GM12878 (cell line): ENCODE measurements at regions not wholly inside any gene's neighbourhood (a gene's known extent, or its start where the extent isn't known, plus 50 kb on each side); places are given as distances from the start of the nearest gene placed in this dataset.

Experiments
- FOXM1 ChIP-seq: IDR thresholded peaks from 2 replicates; pipeline ENCODE4 v1.6.1; 2012; ENCODE audit warnings: low read depth, mild to moderate bottlenecking, inconsistent platforms, low read length, moderate library complexity
- SP1 ChIP-seq: IDR thresholded peaks from one replicate; pipeline ENCODE4 v1.6.1; 2011; ENCODE audit warnings: low read depth, low read length
- TF ChIP-seq, protein P1 (sequence below): IDR thresholded peaks from 2 replicates; pipeline ENCODE4 v1.6.1; 2011; ENCODE audit warnings: mild to moderate bottlenecking, low read depth, low read length, moderate library complexity; ENCODE audit not compliant: insufficient replicate concordance

DNA sequence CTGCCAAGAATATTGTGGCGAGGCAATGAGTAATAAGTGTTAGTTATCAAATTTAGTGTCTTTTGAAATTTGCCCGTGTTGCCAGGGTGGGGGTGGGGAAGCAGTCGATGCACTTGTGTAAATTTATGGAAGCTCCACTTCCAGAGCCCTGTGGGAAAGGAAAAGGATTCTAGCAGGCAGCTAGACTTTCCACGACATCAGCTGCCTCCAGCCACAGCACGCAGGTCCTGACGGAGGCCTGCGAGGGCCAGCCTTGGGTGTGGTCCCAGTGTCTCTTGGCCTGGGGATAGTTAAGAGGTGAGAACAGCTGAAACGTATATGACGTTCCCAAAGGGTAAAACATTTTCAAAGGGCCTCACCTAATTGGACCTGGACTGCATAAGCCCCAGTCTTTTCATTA lies 433.0 kb downstream of the TSHZ3 start:
- no peak for TF ChIP-seq FOXM1
- TF ChIP-seq SP1, result no peak
- TF ChIP-seq, protein P1, sequence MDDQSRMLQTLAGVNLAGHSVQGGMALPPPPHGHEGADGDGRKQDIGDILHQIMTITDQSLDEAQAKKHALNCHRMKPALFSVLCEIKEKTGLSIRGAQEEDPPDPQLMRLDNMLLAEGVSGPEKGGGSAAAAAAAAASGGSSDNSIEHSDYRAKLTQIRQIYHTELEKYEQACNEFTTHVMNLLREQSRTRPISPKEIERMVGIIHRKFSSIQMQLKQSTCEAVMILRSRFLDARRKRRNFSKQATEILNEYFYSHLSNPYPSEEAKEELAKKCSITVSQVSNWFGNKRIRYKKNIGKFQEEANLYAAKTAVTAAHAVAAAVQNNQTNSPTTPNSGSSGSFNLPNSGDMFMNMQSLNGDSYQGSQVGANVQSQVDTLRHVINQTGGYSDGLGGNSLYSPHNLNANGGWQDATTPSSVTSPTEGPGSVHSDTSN, result no peak
